Bone marrow (tissue), 2 donors: ENCODE measurements at regions not wholly inside any gene's neighbourhood (a gene's known extent, or its start where the extent isn't known, plus 50 kb on each side); places are given as distances from the start of the nearest gene placed in this dataset.

ENCODE experiments used
- DNase-seq, 2 donors: peaks; one replicate each; lab custom pipeline; 2025; lab: John Stamatoyannopoulos, UW

GRCh38 chr20:56835829-56836550, 206.9 kb downstream of the TFAP2C start:
- no peak for DNase-seq

GRCh38 chr20:56839222-56839621, 210.1 kb downstream of the TFAP2C start:
- DNase-seq, result no peak

GRCh38 chr20:56839786-56840185, 210.7 kb downstream of the TFAP2C start:
- DNase-seq, result no peak

- no peak for DNase-seq
These were observed 211.7 kb downstream of the TFAP2C start for GRCh38 chr20:56840716-56841261.

- no peak for DNase-seq
These were observed 212.3 kb downstream of the TFAP2C start for GRCh38 chr20:56841346-56841908.

GRCh38 chr20:56842056-56842455, 212.9 kb downstream of the TFAP2C start:
- DNase-seq, result no peak

GRCh38 chr20:56843386-56843785, 214.3 kb downstream of the TFAP2C start:
- DNase-seq, result no peak

- no peak for DNase-seq
These were observed 214.7 kb downstream of the TFAP2C start for GRCh38 chr20:56843817-56844216.

- DNase-seq, result no peak
These were observed 216.5 kb downstream of the TFAP2C start for GRCh38 chr20:56845546-56846086.

- DNase-seq, result no peak
These were observed 219.5 kb downstream of the TFAP2C start for GRCh38 chr20:56848561-56848960.

- DNase-seq, result no peak
These were observed 222.4 kb downstream of the TFAP2C start for GRCh38 chr20:56851552-56851951.

GRCh38 chr20:56855708-56856107, 226.6 kb downstream of the TFAP2C start:
- DNase-seq, result no peak

- DNase-seq, result no peak
These were observed 228.8 kb downstream of the TFAP2C start for GRCh38 chr20:56857950-56858349.

- no peak for DNase-seq
These were observed 230.1 kb downstream of the TFAP2C start for GRCh38 chr20:56859039-56859800.

- DNase-seq, result no peak
These were observed 230.7 kb downstream of the TFAP2C start for GRCh38 chr20:56859801-56860261.

- no peak for DNase-seq
These were observed 231.3 kb downstream of the TFAP2C start for GRCh38 chr20:56860413-56860812.

GRCh38 chr20:56861590-56861989, 232.5 kb downstream of the TFAP2C start:
- no peak for DNase-seq

GRCh38 chr20:56865055-56865454, 235.9 kb downstream of the TFAP2C start:
- DNase-seq, result no peak

GRCh38 chr20:56867128-56867527, 238.0 kb downstream of the TFAP2C start:
- no peak for DNase-seq

- no peak for DNase-seq
These were observed 239.6 kb downstream of the TFAP2C start for GRCh38 chr20:56868746-56869145.

GRCh38 chr20:56870271-56870670, 241.2 kb downstream of the TFAP2C start:
- DNase-seq, result no peak

GRCh38 chr20:56871691-56872090, 242.6 kb downstream of the TFAP2C start:
- no peak for DNase-seq
